HG03175 (cell line): ENCODE measurements at regions not wholly inside any gene's neighbourhood (a gene's known extent, or its start where the extent isn't known, plus 50 kb on each side); places are given as distances from the start of the nearest gene placed in this dataset.

Experiments used
- ATAC-seq: cut with Tn5 transposase; IDR thresholded peaks from one replicate; pipeline ENCODE4 v1.9.1; 2021; ENCODE audit warnings: mild to moderate bottlenecking, moderate library complexity; ENCODE audit not compliant: unreplicated experiment

DNA sequence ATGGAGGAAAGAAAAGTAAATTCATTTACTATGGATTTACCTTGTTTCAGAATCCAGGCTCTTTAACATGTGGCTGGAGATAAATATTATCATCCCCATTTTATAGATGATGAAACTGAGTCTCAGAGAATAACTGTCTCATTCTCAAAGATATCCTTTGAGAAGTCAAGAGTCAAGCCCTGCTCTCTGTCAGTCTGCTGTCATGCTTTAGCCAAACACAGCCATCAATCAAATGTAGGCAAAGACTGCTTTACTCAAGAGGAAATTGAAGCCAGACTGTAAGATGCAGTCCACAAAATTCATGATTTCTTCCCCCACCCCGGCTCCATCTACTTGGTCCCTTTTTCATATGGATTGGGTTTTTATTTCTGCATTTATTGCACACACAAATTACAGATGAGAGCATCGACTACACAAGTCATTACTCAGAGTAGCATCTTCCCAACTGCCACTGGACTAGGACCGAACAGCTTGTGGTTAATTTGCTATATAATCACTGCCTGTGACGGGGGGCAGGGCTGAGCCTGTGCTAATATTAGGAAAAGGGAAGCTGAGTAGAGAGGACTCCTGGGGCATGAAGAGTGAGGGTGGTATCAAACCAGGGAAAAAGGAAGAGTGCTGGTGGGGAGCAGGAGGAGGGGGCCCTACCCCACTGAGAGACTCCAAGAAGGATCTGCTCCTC lies 102.7 kb upstream of the TOP1 start:
- no peak for ATAC-seq

DNA sequence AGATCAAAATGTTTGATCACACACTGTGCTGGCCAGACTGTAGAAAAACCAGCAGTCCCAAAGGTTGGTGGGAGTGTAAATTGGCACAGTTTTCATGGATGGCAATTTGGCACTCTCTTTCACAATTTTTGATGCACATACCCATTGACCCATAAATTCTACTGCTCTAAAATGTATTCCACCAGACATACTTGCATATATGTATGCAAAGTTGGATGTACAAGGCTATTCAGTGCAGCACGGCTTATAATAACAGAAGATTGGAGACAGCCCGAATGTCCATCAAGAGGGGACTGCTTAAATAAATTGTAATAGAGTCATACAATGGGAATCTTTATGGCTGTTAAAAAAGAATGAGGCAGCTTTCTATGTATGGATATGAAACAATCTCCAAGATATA lies 101.7 kb upstream of the TOP1 start:
- no peak for ATAC-seq

GRCh38 chr20:40930561-40930960 lies 98.1 kb upstream of the TOP1 start:
- ATAC-seq, result no peak

GRCh38 chr20:40931410-40932044 lies 97.1 kb upstream of the TOP1 start:
- no peak for ATAC-seq

DNA sequence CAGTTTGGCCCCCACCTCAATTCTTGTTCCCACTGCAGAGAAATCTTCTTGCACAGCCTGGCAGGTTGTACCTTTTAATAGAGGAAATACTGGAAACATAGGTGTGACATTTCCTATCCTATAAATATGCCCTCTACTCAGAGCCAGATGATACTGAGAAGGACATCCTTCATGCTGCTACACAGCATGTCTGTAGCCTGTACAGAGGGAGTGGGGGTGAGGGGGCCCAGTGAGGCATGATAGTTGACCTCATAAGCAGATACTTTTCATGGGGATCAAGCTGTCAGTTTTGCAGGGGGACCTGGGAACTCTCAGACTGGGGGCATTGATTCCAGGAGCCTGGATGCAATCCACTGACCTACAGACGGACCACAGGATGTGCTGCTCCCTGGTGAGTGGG lies 96.2 kb upstream of the TOP1 start:
- no peak for ATAC-seq

- ATAC-seq, result no peak
These were observed 94.9 kb upstream of the TOP1 start for GRCh38 chr20:40933758-40934157.

DNA sequence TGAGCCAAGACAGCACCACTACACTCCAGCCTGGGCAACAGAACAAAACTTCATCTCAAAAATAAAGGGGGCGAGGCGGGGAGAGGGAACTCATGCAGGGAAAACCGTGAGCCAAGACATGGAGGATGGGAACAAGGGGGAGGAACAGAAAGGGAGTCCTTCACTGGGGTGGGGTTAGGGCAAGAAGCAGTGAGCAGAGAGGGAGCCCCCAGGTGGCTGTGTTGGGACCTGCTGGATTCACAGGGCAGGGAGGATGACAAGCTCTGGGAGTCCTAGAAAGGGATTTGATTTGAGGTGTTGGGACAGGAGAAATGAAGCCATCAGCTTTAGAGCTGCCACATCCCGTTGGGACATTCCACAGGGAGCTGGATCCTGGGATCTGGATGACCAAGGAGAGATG lies 90.6 kb upstream of the TOP1 start:
- no peak for ATAC-seq

DNA sequence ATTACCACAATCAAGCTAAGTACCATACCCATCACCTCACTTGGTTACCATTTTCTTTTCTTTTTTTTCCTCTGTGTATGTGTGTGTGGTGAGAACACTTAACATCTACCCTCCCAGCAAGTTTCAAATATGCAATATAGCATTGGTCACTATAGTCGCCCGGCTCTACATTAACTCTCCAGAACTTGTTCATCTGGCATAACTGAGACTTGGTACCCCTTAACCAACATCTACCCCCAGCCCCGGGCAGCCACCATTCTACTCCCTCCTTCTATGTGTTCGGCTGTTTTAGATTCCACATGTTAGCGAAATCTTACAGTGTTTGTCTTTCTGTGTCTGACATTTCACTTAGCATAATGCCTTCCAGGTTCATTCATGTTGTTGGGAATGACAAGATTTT lies 89.0 kb upstream of the TOP1 start:
- no peak for ATAC-seq

GRCh38 chr20:40941133-40941610 lies 87.5 kb upstream of the TOP1 start:
- ATAC-seq, result no peak

GRCh38 chr20:40942006-40942405 lies 86.6 kb upstream of the TOP1 start:
- ATAC-seq, result no peak

- ATAC-seq, result no peak
These were observed 85.8 kb upstream of the TOP1 start for GRCh38 chr20:40942775-40943174.

- ATAC-seq, result no peak
These were observed 85.0 kb upstream of the TOP1 start for GRCh38 chr20:40943591-40943990.

- no peak for ATAC-seq
These were observed 83.4 kb upstream of the TOP1 start for GRCh38 chr20:40945189-40945588.

DNA sequence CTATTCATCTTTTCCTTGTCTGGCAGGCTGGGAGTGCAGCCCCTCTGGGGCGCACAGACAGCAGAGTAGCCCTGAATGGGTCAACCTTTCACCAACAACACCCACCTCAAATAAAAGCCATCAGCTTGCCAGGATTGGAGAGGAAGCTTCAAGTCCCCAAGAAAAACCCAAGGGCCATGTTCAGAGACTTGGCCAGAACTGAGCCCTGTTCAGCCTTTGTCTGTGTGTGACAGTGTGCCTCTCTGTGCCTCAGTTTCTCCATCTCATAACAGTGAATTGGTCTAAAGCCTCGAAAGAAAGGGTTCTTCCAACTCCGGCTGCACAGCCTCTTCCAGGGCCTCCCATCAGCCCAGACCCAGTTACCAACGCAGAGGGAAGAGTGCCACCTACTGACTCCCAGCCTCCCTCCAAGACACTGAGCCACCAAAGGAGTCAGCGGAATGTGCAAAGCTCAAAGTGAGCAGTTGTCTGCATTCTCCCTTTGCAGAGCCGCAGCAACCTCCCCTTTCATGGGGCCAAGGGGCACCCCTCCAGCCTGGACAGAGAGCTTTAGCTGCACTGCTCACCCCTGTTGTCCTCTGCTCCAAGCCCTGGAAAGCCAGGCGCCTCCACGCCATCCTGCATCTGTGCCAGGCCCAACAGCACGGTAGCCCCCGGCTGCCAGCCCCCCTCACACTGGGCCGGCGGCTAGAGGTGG lies 82.7 kb upstream of the TOP1 start:
- ATAC-seq, result no peak

- no peak for ATAC-seq
These were observed 82.2 kb upstream of the TOP1 start for GRCh38 chr20:40946451-40946850.

DNA sequence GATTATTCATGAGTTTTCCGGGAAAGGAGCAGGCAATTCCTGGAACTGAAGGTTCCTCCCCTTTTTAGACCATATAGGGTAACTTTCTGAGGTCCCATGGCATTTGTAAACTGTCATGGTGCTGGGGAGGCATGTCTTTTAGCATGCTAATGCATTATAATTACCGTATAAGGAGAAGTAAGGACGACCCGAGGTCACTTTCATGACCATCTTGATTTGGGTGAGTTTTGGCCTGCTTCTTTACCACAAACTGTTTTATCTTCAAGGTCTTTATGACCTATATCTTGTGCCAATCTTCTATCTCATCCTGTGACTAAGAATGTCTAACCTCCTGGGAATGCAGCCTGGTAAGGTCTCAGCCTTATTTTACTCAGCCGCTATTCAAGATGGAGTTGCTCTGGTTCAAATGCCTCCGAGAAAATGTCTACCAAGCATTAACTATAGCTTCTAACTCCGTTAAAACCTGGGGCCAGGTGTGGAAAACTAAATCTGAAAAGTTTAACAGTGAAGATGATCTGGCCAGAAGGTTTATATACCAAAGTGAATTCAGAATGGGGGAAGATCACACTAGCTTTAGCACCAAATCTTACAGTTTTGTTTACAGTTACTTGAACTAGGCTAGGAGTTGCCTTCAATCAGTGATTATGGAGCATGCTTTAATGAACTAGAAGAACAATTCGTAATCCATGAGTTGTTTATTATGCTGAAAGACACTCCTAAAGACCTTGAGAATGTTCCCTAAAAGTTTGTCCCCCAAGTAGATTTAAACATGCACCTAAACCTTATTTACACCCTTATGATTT lies 80.0 kb upstream of the TOP1 start:
- no peak for ATAC-seq

- ATAC-seq, result no peak
These were observed 79.3 kb upstream of the TOP1 start for GRCh38 chr20:40949346-40949745.

- ATAC-seq, result no peak
These were observed 76.5 kb upstream of the TOP1 start for GRCh38 chr20:40952136-40952535.

- no peak for ATAC-seq
These were observed 75.2 kb upstream of the TOP1 start for GRCh38 chr20:40953416-40953815.

GRCh38 chr20:40953856-40954255 lies 74.8 kb upstream of the TOP1 start:
- no peak for ATAC-seq

DNA sequence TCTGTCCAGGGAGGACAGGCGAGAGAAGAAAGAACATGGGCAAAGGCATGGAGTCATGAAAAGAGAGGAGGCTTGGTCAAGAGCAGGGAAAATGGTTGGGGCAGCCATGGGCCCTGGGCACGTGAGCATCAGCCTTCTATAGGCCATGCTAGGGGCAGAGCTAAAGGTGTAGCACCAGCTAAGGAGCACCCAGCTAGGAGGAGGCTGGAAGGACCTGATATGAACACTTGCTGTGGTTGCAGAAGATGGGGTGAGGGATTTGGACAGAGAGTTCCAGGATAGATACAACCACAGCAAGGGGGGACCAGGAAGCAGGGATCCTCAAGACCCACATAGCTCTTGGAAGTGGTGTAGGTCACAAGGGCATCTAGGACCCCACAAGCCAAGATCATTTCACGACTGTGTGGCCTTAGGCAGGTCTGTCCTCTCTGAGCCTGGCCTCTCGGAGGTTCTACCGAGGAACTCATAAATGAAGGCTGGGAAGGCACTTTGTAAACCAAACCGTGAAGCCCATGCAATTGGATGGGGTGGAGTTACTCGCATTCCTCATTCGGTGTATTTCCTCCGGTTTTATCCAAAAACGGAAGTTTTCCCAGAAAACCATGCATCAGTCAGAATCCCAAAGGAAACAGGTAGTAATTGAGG lies 74.0 kb upstream of the TOP1 start:
- ATAC-seq, result no peak
